Activated naive CD4-positive, alpha-beta T cell treated with anti-CD3 and anti-CD28 coated beads, Interleukin-2, amount 50 U/mL, for 24 hours (primary cell): ENCODE measurements at regions not wholly inside any gene's neighbourhood (a gene's known extent, or its start where the extent isn't known, plus 50 kb on each side); places are given as distances from the start of the nearest gene placed in this dataset.

ENCODE experiments used
- H3K27ac Mint-ChIP-seq: one replicate; pipeline ENCODE4 v1.8.0; 2021; ENCODE audit warnings: mild to moderate bottlenecking, mixed read lengths
- H3K27me3 Mint-ChIP-seq: one replicate; pipeline ENCODE4 v1.8.0; 2021; ENCODE audit warnings: mixed read lengths
- H3K36me3 Mint-ChIP-seq: one replicate; pipeline ENCODE4 v1.8.0; 2021; ENCODE audit warnings: mixed read lengths
- H3K4me1 Mint-ChIP-seq: one replicate; pipeline ENCODE4 v1.8.0; 2021; ENCODE audit warnings: mixed read lengths
- H3K4me3 Mint-ChIP-seq: one replicate; pipeline ENCODE4 v1.8.0; 2021; ENCODE audit warnings: mild to moderate bottlenecking, mixed read lengths
- H3K9me3 Mint-ChIP-seq: one replicate; pipeline ENCODE4 v1.8.0; 2021; ENCODE audit warnings: mixed read lengths

GRCh38 chr7:157467496-157468212 lies 130.8 kb downstream of the DNAJB6 start:
- Mint-ChIP-seq H3K36me3 (no peaks in the 10 kb centered on the region), H3K27ac (no peak overlapping the region), H3K4me3 (no peak overlapping the region), H3K27me3 (no peaks in the 10 kb centered on the region), H3K9me3 (no peaks in the 10 kb centered on the region), H3K4me1 (peaks cover 27% of the 10 kb centered on the region)

GRCh38 chr7:157468221-157469111 lies 131.7 kb downstream of the DNAJB6 start:
- Mint-ChIP-seq H3K36me3 (peaks cover 2% of the 10 kb centered on the region), H3K27me3 (no peaks in the 10 kb centered on the region), H3K9me3 (no peaks in the 10 kb centered on the region), H3K27ac (no peak overlapping the region), H3K4me1 (peaks cover 29% of the 10 kb centered on the region), H3K4me3 (no peak overlapping the region)

GRCh38 chr7:157469181-157470016 lies 132.6 kb downstream of the DNAJB6 start:
- Mint-ChIP-seq H3K36me3 (peaks cover 2% of the 10 kb centered on the region), H3K9me3 (no peaks in the 10 kb centered on the region), H3K4me3 (no peak overlapping the region), H3K27ac (no peak overlapping the region), H3K27me3 (no peaks in the 10 kb centered on the region), H3K4me1 (peaks cover 33% of the 10 kb centered on the region)

DNA sequence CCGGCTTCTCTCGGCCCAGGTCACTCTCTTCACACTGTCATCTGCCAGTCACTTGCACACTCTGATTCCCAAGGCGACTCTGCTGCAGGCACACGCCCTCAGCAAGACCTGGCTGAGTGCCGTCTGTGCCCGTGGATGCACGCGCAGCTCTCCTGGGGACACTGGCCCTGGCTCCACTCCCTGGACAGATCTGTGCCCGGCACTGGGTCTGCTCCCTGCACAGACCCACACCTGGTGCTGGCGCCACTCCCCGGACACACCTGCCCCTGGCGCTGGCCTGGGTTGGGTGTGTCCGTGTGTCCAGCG lies 133.2 kb downstream of the DNAJB6 start:
- H3K4me3 Mint-ChIP-seq: no peak overlapping the region
- no peak overlapping the region for H3K27ac Mint-ChIP-seq
- peaks cover 2% of the 10 kb centered on the region for H3K36me3 Mint-ChIP-seq
- H3K4me1 Mint-ChIP-seq: peaks cover 37% of the 10 kb centered on the region
- no peaks in the 10 kb centered on the region for H3K9me3 Mint-ChIP-seq
- no peaks in the 10 kb centered on the region for H3K27me3 Mint-ChIP-seq

DNA sequence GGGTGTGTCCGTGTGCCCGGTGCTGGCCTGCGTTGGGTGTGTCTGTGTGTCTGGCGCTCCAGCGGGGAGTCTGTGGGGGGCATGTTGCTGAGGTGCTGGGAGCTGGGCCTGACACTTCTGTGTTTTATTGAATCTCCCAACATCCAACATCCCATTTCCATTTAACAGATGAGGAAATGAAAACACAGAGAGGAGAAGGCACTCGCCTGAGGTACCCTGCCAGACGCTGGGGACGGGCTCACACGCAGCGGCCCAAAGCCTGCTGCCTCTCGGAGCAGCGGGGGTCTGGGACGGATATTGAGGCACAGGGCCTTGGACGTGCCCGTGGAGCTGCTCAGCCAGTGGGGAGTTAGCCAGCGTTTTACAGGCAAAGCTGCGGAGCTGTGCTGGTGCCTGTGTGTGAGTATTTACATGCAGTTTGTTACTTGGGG lies 133.9 kb downstream of the DNAJB6 start:
- Mint-ChIP-seq H3K4me1 (peaks cover 42% of the 10 kb centered on the region), H3K36me3 (peaks cover 2% of the 10 kb centered on the region), H3K9me3 (no peaks in the 10 kb centered on the region), H3K27me3 (no peaks in the 10 kb centered on the region), H3K27ac (peak overlapping the region; percentile 59), H3K4me3 (peak overlapping the region; percentile 65)

- peaks cover 50% of the 10 kb centered on the region for H3K4me1 Mint-ChIP-seq
- peak overlapping the region; percentile 73 for H3K4me3 Mint-ChIP-seq
- H3K9me3 Mint-ChIP-seq: no peaks in the 10 kb centered on the region
- H3K36me3 Mint-ChIP-seq: peaks cover 2% of the 10 kb centered on the region
- H3K27ac Mint-ChIP-seq: peak overlapping the region; percentile 85
- H3K27me3 Mint-ChIP-seq: no peaks in the 10 kb centered on the region
Observed at GRCh38 chr7:157471259-157472125, 134.7 kb downstream of the DNAJB6 start.

DNA sequence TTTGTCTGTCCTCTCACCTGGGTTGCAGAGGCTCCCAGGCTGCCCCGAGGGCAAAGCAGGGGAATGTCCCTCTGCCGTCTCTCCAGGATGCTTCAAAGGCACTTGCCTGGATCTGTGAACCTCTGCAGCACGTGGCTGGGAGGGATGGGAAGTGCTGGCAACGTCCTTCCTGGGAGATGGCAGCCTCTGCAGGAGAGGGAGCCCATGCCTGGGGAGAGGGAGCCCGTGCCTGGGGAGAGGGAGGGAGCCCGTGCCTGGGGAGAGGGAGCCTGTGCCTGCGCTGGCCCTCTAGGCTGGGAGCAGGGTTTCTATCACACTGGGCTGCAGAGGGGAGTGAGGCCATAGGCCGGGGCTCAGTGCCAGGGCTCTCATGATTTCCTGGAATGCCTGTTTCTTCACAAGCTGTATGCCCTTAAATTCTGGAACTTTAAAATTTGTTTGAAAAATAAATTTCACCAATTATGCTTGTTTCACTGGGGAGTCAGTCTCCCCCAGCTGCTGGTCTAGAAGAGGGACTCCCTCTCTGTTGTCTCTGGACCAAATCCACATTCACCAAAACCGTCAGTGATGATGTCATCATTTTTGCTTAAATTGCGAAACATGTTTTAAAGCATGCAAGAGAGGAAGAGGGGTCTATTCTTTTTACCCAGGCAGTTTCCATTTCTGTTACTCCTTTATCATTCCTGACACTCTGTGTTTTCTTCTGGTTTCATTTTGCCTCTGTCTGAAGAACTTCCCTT lies 135.7 kb downstream of the DNAJB6 start:
- H3K27me3 Mint-ChIP-seq: no peaks in the 10 kb centered on the region
- H3K36me3 Mint-ChIP-seq: peaks cover 2% of the 10 kb centered on the region
- H3K4me3 Mint-ChIP-seq: peak overlapping the region; percentile 73
- no peaks in the 10 kb centered on the region for H3K9me3 Mint-ChIP-seq
- H3K4me1 Mint-ChIP-seq: peaks cover 56% of the 10 kb centered on the region
- H3K27ac Mint-ChIP-seq: peak overlapping the region; percentile 85

- Mint-ChIP-seq H3K9me3 (no peaks in the 10 kb centered on the region), H3K27me3 (no peaks in the 10 kb centered on the region), H3K4me1 (peaks cover 60% of the 10 kb centered on the region)
Observed at GRCh38 chr7:157473051-157473569, 136.3 kb downstream of the DNAJB6 start.

DNA sequence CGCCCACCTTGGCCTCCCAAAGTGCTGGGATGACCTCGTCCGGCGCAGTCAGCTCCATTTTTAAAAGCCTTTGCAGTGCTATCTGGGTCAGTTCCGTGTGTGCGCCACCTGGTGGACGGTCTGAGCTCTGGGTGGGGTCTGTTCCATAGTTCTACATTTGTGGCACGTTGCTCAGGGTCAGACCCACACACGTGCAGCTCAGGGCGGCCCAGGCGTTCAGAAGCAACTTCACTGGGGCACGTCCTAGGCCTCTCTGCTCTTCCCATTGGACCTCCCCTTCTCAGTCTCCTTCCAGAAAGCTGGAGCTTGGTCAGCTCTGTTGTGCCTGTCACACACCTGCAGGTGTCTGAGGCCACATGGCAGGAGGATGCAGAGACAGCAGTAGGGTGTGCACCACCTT lies 137.9 kb downstream of the DNAJB6 start:
- no peak overlapping the region for H3K4me3 Mint-ChIP-seq
- peak overlapping the region; percentile 68 for H3K27ac Mint-ChIP-seq
- no peaks in the 10 kb centered on the region for H3K27me3 Mint-ChIP-seq
- peaks cover 2% of the 10 kb centered on the region for H3K36me3 Mint-ChIP-seq
- H3K9me3 Mint-ChIP-seq: no peaks in the 10 kb centered on the region
- H3K4me1 Mint-ChIP-seq: peaks cover 74% of the 10 kb centered on the region

More at GRCh38 chr7:157473051-157473569, 136.3 kb downstream of the DNAJB6 start:
- Mint-ChIP-seq H3K36me3 (peaks cover 2% of the 10 kb centered on the region), H3K4me3 (peak overlapping the region; percentile 58), H3K27ac (peak overlapping the region; percentile 51)

- Mint-ChIP-seq H3K36me3 (peaks cover 2% of the 10 kb centered on the region), H3K4me1 (peaks cover 74% of the 10 kb centered on the region), H3K27me3 (no peaks in the 10 kb centered on the region), H3K27ac (peak overlapping the region; percentile 77), H3K9me3 (no peaks in the 10 kb centered on the region), H3K4me3 (no peak overlapping the region)
Observed at GRCh38 chr7:157475095-157475494, 138.3 kb downstream of the DNAJB6 start.

GRCh38 chr7:157475601-157476000 lies 138.8 kb downstream of the DNAJB6 start:
- Mint-ChIP-seq H3K36me3 (peaks cover 2% of the 10 kb centered on the region), H3K4me1 (peaks cover 73% of the 10 kb centered on the region)

DNA sequence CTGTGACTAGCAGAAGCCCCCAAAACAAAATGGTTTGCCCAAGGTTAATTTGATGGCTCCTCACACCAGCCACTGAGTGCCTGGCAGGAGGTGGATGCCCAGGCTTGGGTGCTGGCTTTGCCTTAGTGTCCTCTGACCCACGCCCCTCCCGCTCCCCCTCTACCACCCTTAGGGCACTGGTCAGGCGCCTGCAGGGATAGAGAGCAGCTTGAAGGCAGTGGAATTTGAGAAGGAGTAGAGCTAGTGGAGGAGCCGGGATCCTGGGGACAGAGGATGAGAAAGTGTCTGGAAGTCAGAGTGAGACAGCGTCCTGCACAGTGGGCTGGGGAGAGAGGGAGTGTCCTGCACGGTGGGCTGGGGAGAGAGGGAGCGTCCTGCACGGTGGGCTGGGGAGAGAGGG lies 139.4 kb downstream of the DNAJB6 start:
- Mint-ChIP-seq H3K27ac (peak overlapping the region; percentile 88), H3K4me3 (peak overlapping the region; percentile 30), H3K4me1 (peaks cover 67% of the 10 kb centered on the region)

More at GRCh38 chr7:157475601-157476000, 138.8 kb downstream of the DNAJB6 start:
- H3K4me3 Mint-ChIP-seq: no peak overlapping the region
- no peaks in the 10 kb centered on the region for H3K27me3 Mint-ChIP-seq
- H3K27ac Mint-ChIP-seq: no peak overlapping the region
- H3K9me3 Mint-ChIP-seq: no peaks in the 10 kb centered on the region

DNA sequence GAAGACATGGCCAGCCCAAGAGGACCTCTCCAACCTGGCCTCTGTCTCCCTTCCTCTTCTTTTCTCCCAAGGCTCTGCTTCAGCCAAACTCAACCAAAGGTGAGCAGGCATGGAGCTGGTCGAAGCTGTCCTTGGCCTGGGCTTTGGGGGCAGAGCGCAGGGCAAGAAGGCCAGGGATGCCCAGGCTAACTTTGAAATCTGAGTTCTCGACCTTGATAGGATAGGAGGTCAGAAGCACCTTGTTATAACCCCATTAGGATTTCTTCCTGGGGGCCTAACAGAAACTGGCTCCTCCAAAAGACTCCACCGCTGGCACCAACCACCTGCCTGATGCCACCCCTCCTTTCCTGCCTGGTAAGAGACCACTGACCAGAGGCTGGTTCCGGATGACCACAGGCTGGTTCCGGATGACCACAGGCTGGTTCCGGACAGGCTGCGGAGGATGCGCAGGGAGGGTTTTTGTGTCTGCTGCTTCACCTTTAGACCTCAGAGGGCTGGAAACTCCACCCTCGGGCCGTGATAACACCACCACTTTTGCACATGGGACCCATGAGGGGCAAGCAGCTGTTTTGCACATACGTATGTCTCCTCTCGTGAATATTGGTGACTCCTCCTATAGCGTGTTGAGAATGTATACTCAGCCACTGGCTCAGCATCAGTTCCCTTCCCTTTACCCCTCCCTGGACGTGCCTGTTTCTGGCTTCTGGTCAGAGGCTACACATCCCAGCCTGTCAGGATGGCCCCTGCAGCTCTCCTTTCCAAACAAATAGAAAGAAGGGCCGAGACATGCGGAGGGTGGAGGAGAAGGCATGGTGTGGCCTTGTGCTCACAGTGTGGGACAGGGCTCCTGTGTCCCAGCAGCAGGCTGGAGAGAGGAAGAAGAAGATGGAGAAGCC lies 140.1 kb downstream of the DNAJB6 start:
- no peaks in the 10 kb centered on the region for H3K9me3 Mint-ChIP-seq
- H3K4me3 Mint-ChIP-seq: no peak overlapping the region
- H3K27me3 Mint-ChIP-seq: no peaks in the 10 kb centered on the region
- peaks cover 60% of the 10 kb centered on the region for H3K4me1 Mint-ChIP-seq
- peak overlapping the region; percentile 88 for H3K27ac Mint-ChIP-seq
- H3K36me3 Mint-ChIP-seq: peaks cover 2% of the 10 kb centered on the region

More for the DNA sequence above, 139.4 kb downstream of the DNAJB6 start:
- H3K9me3 Mint-ChIP-seq: no peaks in the 10 kb centered on the region
- H3K36me3 Mint-ChIP-seq: peaks cover 2% of the 10 kb centered on the region
- H3K27me3 Mint-ChIP-seq: no peaks in the 10 kb centered on the region
